ENCODE measurements at regions not wholly inside any gene's neighbourhood (a gene's known extent, or its start where the extent isn't known, plus 50 kb on each side); places are given as distances from the start of the nearest gene placed in this dataset.
"Not testable (repeated sequence)": the region's sequence is repeated elsewhere in the genome, so short reads cannot be mapped to it uniquely, and the experiment has no call there.

GRCh38 chr3:109984976-109985375, 647.6 kb upstream of the DPPA4 start:
- H3K9me3 Mint-ChIP-seq = no peaks in the 10 kb centered on the region
- H3K4me3 Mint-ChIP-seq = no peak overlapping the region
- no peak for DNase-seq
- no peaks in the 10 kb centered on the region for H3K36me3 Mint-ChIP-seq (ENCODE audit: low read depth)
- H3K27me3 Mint-ChIP-seq (ENCODE audit: low read depth, poor library complexity) = no peaks in the 10 kb centered on the region
- H3K4me1 Mint-ChIP-seq = no peaks in the 10 kb centered on the region
- no peak for TF ChIP-seq CTCF (IDR thresholded peaks at IDR 0.05)
- H3K27ac Mint-ChIP-seq = no peak overlapping the region

- TF ChIP-seq CTCF (IDR thresholded peaks at IDR 0.05) = no peak
- Mint-ChIP-seq H3K27ac (no peak overlapping the region), H3K27me3 (ENCODE audit: low read depth, poor library complexity) (no peaks in the 10 kb centered on the region), H3K36me3 (ENCODE audit: low read depth) (no peaks in the 10 kb centered on the region), H3K9me3 (no peaks in the 10 kb centered on the region), H3K4me3 (no peak overlapping the region), H3K4me1 (no peaks in the 10 kb centered on the region)
- DNase-seq = no peak
These were observed 648.7 kb upstream of the DPPA4 start for GRCh38 chr3:109985943-109986555.

DNA sequence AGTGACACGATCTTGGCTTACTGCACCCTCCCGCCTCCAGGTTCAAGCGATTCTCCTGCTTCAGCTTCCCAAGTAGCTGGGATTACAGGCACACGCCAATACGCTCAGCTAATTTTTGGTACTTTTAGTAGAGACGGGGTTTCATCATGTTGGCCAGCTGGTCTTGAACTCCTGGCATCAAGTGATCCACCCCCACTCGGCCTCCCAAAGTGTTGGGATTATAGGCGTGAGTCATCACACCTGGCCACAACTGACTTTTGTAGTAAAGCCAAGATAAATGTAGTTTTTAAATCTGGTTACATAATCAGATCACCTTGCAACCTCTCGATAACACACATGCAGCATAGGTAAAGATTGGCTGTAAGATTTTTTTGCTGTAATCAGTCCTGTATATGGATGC, 657.5 kb upstream of the DPPA4 start:
- Mint-ChIP-seq H3K4me3 (no peak overlapping the region), H3K4me1 (peaks cover 7% of the 10 kb centered on the region), H3K27ac (no peak overlapping the region), H3K36me3 (ENCODE audit: low read depth) (no peaks in the 10 kb centered on the region), H3K9me3 (no peaks in the 10 kb centered on the region), H3K27me3 (ENCODE audit: low read depth, poor library complexity) (no peaks in the 10 kb centered on the region)
- TF ChIP-seq CTCF (IDR thresholded peaks at IDR 0.05) = no peak
- DNase-seq = no peak

- H3K27ac Mint-ChIP-seq = no peak overlapping the region
- no peak overlapping the region for H3K4me3 Mint-ChIP-seq
- no peaks in the 10 kb centered on the region for H3K36me3 Mint-ChIP-seq (ENCODE audit: low read depth)
- no peak for TF ChIP-seq CTCF (IDR thresholded peaks at IDR 0.05)
- H3K27me3 Mint-ChIP-seq (ENCODE audit: low read depth, poor library complexity) = no peaks in the 10 kb centered on the region
- H3K4me1 Mint-ChIP-seq = peaks cover 7% of the 10 kb centered on the region
- DNase-seq = no peak
- H3K9me3 Mint-ChIP-seq = no peaks in the 10 kb centered on the region
These were observed 658.0 kb upstream of the DPPA4 start for GRCh38 chr3:109995377-109995776.

- not testable (repeated sequence) for H3K4me3 Mint-ChIP-seq; H3K9me3 Mint-ChIP-seq; DNase-seq; H3K27ac Mint-ChIP-seq; H3K27me3 Mint-ChIP-seq (ENCODE audit: low read depth, poor library complexity); H3K4me1 Mint-ChIP-seq; H3K36me3 Mint-ChIP-seq (ENCODE audit: low read depth)
These were observed 664.6 kb upstream of the DPPA4 start for GRCh38 chr3:110001905-110002304.

GRCh38 chr3:110006913-110007312, 669.6 kb upstream of the DPPA4 start:
- peaks cover 3% of the 10 kb centered on the region for H3K9me3 Mint-ChIP-seq
- no peak overlapping the region for H3K27ac Mint-ChIP-seq
- no peak for DNase-seq
- H3K27me3 Mint-ChIP-seq (ENCODE audit: low read depth, poor library complexity) = no peaks in the 10 kb centered on the region
- H3K36me3 Mint-ChIP-seq (ENCODE audit: low read depth) = no peaks in the 10 kb centered on the region
- H3K4me3 Mint-ChIP-seq = no peak overlapping the region
- no peak for TF ChIP-seq CTCF (IDR thresholded peaks at IDR 0.05)
- H3K4me1 Mint-ChIP-seq = no peaks in the 10 kb centered on the region
